Spleen (tissue), 11 donors: ENCODE measurements at regions not wholly inside any gene's neighbourhood (a gene's known extent, or its start where the extent isn't known, plus 50 kb on each side); places are given as distances from the start of the nearest gene placed in this dataset.

Experiments
- DNase-seq: peaks from one replicate; pipeline ENCODE4 v3.0.0-alpha.2; 2020
- H3K27ac ChIP-seq, 8 donors: fragments of 200-600 bp; sonication (generic) in 7 of 8; 1 replicate in 4 of 8; 2 replicates in 4 of 8; pipeline versions ENCODE4 v1.5.0 to v1.8.0; 2016 to 2021; ENCODE audit warnings: inconsistent platforms in 4 of 8, mild to moderate bottlenecking in 4 of 8, moderate library complexity in 1 of 8
- H3K27me3 ChIP-seq, 7 donors: fragments of 200-600 bp; sonication (generic) in 6 of 7; replicated peaks in 1 of 7; 1 replicate in 4 of 7; 2 replicates in 3 of 7; pipeline versions ENCODE4 v1.5.0 to v1.8.0; 2016 to 2021; ENCODE audit warnings: inconsistent platforms in 3 of 7, mild to moderate bottlenecking in 1 of 7
- H3K36me3 ChIP-seq, 6 donors: fragments of 200-600 bp; sonication (generic) in 5 of 6; 1 replicate in 4 of 6; 2 replicates in 2 of 6; pipeline versions ENCODE4 v1.5.0 to v1.8.0; 2016 to 2021; ENCODE audit warnings: inconsistent platforms in 2 of 6
- H3K4me1 ChIP-seq, 6 donors: fragments of 200-600 bp; sonication (generic) in 5 of 6; 1 replicate in 3 of 6; 2 replicates in 3 of 6; pipeline versions ENCODE4 v1.5.0 to v1.8.0; 2016 to 2021; ENCODE audit warnings: inconsistent platforms in 3 of 6
- H3K4me3 ChIP-seq, 8 donors: fragments of 200-600 bp; sonication (generic) in 7 of 8; 1 replicate in 4 of 8; 2 replicates in 4 of 8; pipeline versions ENCODE4 v1.5.0 to v1.8.0; 2016 to 2021; ENCODE audit warnings: inconsistent platforms in 4 of 8, mild to moderate bottlenecking in 4 of 8, moderate library complexity in 2 of 8
- H3K9me3 ChIP-seq, 8 donors: fragments of 200-600 bp; sonication (generic) in 7 of 8; 1 replicate in 4 of 8; 2 replicates in 4 of 8; pipeline versions ENCODE4 v1.5.0 to v1.8.0; 2016 to 2021; ENCODE audit warnings: inconsistent platforms in 4 of 8
- CTCF ChIP-seq, 11 experiments: fragments of 200-600 bp in 7 of 11; fragments of 450-650 bp in 4 of 11; sonication (generic) in 4 of 11; IDR thresholded peaks in 8 of 11; conservative IDR thresholded peaks in 3 of 11; 1 replicate in 7 of 11; 2 replicates in 4 of 11; pipeline versions ENCODE4 v1.4.0 to v1.8.0; 2016 to 2021; ENCODE audit warnings: antibody characterized with exemption in 11 of 11, inconsistent platforms in 4 of 11, mild to moderate bottlenecking in 1 of 11
- POLR2A ChIP-seq, 3 donors: fragments of 450-650 bp; IDR thresholded peaks; one replicate each; pipeline ENCODE4 v1.5.1; 2017; ENCODE audit warnings: antibody characterized with exemption in 3 of 3, mild to moderate bottlenecking in 1 of 3
- POLR2AphosphoS5 ChIP-seq, 3 donors: sonication (generic); formaldehyde crosslinking; IDR thresholded peaks; one replicate each; pipeline ENCODE4 v1.5.1; 2017; ENCODE audit warnings: antibody characterized with exemption in 3 of 3
- WGBS, 5 donors: extraction: QIAGEN DNeasy Blood & Tissue Kit in 3 of 5; methylation state at CpG; one replicate each; pipeline versions ENCODE4 v1.1.5 to v1.1.7; 2013 to 2018; 5-methylcytosine and 5-hydroxymethylcytosine counted together
- intact Hi-C: fragments of 100-400 bp; cut with DNase I; formaldehyde crosslinking; loops from one replicate; pipeline ENCODE4 v1.15.0; 2023; ENCODE audit warnings: low total_unique reads
- donor health status: healthy with polysubstance abuse.
- donor health status: DM: no; HTN: no; CAD: no; lungs with moderate emphysema.
- donor health status: DM: no; HTN: no; CAD: no.
- donor health status: Bipolar disorder and iron deficiency.
- donor health status: healthy.
- donor health status: DM: no; HTN: no; CAD: no.
- donor health status: DM: yes; HTN: yes; CAD: no.

- Histone ChIP-seq H3K4me1 (no peaks in the 10 kb centered on the region), H3K27me3 (peaks cover 0 to 10% (median 0%) of the 10 kb centered on the region in 7 donors), H3K27ac (no peak overlapping the region), H3K36me3 (no peaks in the 10 kb centered on the region), H3K9me3 (no peaks in the 10 kb centered on the region), H3K4me3 (no peak overlapping the region)
- intact Hi-C loops: loop anchor here (10.0 kb wide), 1 partner anchor 596 kb away; no protein-coding TSS in a partner anchor
- 66 to 92% (median 88%) methylated on average over 5 of the region's 5 CpGs for WGBS, 5 donors
- DNase-seq: no peak
- TF ChIP-seq POLR2AphosphoS5 (IDR thresholded peaks at IDR 0.05): no peak
- no peak for TF ChIP-seq POLR2A (IDR thresholded peaks at IDR 0.05)
- no peak for TF ChIP-seq CTCF (IDR thresholded peaks at IDR 0.05 in 8 of 11, conservative IDR thresholded peaks at IDR 0.05 in 3 of 11)
These were observed 140.8 kb downstream of the CAVIN4 start for GRCh38 chr9:100718717-100719116.

GRCh38 chr9:100720922-100721321, 143.0 kb downstream of the CAVIN4 start:
- Histone ChIP-seq H3K4me3 (no peak overlapping the region), H3K27ac (no peak overlapping the region), H3K27me3 (peaks cover 0 to 5% (median 0%) of the 10 kb centered on the region in 7 donors), H3K36me3 (no peaks in the 10 kb centered on the region), H3K9me3 (no peaks in the 10 kb centered on the region), H3K4me1 (no peaks in the 10 kb centered on the region)
- intact Hi-C loops: no loop called here
- WGBS, 5 donors: 50 to 78% (median 68%) methylated on average over 1 of the region's 1 CpG
- DNase-seq: no peak
- TF ChIP-seq POLR2A (IDR thresholded peaks at IDR 0.05): no peak
- TF ChIP-seq POLR2AphosphoS5 (IDR thresholded peaks at IDR 0.05): no peak
- TF ChIP-seq CTCF (IDR thresholded peaks at IDR 0.05 in 8 of 11, conservative IDR thresholded peaks at IDR 0.05 in 3 of 11): no peak

GRCh38 chr9:100724886-100725285, 147.0 kb downstream of the CAVIN4 start:
- H3K4me1 ChIP-seq: no peaks in the 10 kb centered on the region
- no peaks in the 10 kb centered on the region for H3K36me3 ChIP-seq
- no peak overlapping the region for H3K4me3 ChIP-seq
- DNase-seq: no peak
- intact Hi-C loops: no loop called here
- TF ChIP-seq CTCF (IDR thresholded peaks at IDR 0.05 in 8 of 11, conservative IDR thresholded peaks at IDR 0.05 in 3 of 11) (no peak), POLR2A (IDR thresholded peaks at IDR 0.05) (no peak), POLR2AphosphoS5 (IDR thresholded peaks at IDR 0.05) (no peak)
- peaks cover 0 to 5% (median 0%) of the 10 kb centered on the region in 7 donors for H3K27me3 ChIP-seq
- no peaks in the 10 kb centered on the region for H3K9me3 ChIP-seq
- 84 to 92% (median 87%) methylated on average over 5 of the region's 5 CpGs for WGBS, 5 donors
- H3K27ac ChIP-seq: no peak overlapping the region

- no peaks in the 10 kb centered on the region for H3K9me3 ChIP-seq
- no peaks in the 10 kb centered on the region for H3K36me3 ChIP-seq
- no peak overlapping the region for H3K27ac ChIP-seq
- intact Hi-C loops: no loop called here
- peaks cover 0 to 5% (median 0%) of the 10 kb centered on the region in 7 donors for H3K27me3 ChIP-seq
- WGBS, 5 donors: 67 to 82% (median 74%) methylated on average over 3 of the region's 3 CpGs
- H3K4me1 ChIP-seq: no peaks in the 10 kb centered on the region
- no peak overlapping the region for H3K4me3 ChIP-seq
- TF ChIP-seq POLR2A (IDR thresholded peaks at IDR 0.05) (no peak), POLR2AphosphoS5 (IDR thresholded peaks at IDR 0.05) (no peak), CTCF (IDR thresholded peaks at IDR 0.05 in 8 of 11, conservative IDR thresholded peaks at IDR 0.05 in 3 of 11) (no peak)
- DNase-seq: no peak
These were observed 147.5 kb downstream of the CAVIN4 start for GRCh38 chr9:100725371-100725770.
